Pulmonary artery endothelial cell (primary cell): ENCODE measurements at regions not wholly inside any gene's neighbourhood (a gene's known extent, or its start where the extent isn't known, plus 50 kb on each side); places are given as distances from the start of the nearest gene placed in this dataset.
A peak's percentile ranks its signal among the peaks of the same experiment; 100 is the strongest.
"Not testable (repeated sequence)": the region's sequence is repeated elsewhere in the genome, so short reads cannot be mapped to it uniquely, and the experiment has no call there.

Source experiments
- DNase-seq: peaks from one replicate; pipeline ENCODE4 v3.0.0-alpha.2; 2011; ENCODE audit warnings: low read depth, low spot score

DNA sequence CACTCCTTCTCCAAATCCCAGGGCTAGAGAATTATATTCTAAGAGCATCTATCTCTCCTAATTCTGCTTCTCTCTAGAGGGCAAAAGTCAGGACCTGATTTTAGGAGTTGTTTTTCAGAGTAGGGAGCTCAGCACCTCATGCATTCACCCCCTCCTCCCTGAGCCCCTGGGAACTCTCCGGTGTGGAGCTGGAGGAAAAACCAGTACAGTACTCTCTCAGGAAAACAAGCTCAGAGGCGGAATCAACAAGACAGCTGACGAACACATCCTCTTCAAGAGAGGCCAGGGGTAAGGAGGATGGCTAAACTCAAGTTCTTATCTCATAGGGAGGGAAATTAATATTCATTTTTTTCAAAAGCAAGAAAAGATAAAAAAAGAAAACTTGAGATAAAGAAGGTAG, 120.1 kb upstream of the CDYL start:
- DNase-seq: no peak

DNA sequence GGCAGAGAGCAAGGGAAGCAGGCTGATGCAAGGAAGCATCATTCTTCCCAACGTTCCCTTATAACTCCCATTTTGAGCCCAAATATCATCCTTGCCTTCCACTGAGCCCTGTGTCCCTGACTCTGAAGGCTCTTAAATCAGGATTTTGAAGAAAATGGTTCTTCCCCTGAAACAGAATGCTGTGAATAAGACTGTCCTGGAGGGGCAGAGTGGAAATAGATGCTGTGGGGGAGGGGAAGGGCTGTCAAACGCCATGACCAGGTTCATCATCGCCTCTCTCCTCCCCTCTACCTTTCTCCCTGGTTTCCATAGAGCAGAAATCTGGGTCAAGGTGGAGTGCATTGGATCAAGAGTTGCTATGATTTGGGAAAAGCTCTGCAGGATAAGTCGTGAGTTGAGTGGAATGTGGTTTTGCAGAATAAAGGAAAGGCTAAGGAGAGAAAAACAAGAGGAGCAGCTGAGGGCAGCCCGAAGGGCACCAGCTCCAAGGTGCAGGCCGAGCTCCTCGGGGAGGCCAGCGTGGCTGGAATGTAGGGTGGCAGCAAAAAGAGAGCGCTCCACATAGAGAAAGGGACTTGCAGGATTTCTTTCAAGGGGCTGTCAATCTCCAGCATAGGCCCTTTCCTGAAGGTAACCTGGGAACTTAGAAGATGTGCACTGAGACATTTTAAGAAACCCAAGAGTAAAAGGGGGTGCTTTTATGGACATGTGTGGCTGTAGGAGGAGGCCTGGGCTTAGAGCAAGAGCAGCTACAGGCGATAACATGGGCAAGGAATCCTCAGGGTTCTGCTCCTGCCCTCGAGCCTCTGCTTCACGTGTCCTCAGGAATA, 120.8 kb upstream of the CDYL start:
- no peak for DNase-seq

DNA sequence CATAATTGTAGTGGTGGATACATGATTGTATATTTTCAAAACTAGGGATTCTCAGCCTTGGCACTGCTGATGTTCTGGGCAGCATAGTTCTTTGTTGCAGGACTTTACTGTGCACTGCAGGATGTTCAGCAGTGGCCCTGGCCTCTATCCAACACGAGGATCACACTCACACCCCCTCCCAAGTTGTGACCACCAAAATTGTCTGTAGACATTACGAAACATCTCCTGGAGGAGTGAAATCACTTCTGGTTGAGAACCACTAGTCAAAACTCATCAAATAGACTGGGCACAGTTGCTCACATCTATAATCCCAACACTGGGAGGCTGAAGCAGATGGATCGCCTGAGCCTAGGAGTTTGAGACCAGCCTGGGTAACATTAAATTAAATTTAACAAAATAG, 123.1 kb upstream of the CDYL start:
- no peak for DNase-seq

DNA sequence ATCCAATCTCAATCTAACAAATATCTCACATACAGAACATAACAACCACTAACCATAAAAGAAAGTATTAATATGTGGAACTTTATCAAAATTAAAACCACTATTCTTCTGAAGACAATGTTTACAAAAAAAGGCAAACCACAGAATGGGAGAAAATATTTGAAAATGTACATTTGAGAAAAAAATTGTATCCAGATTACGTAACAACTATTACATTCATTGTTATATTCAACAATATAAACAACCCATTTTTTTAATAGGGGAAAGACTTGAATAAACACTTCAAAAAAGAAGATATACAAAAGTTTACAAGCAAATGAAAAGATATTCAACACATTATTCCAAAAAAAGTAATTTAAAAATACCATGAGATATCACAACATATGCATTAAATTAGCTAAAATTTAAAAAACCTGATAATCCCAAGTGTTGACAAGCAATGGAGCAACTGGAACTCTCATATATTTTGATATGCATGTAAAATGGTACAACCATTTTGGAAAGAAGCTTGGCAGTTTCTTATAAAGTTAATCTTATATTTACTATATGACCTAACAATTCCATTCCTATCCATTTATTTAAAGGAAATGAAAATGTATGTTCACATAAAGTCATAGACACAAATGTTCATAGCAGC, 124.3 kb upstream of the CDYL start:
- DNase-seq: no peak

DNA sequence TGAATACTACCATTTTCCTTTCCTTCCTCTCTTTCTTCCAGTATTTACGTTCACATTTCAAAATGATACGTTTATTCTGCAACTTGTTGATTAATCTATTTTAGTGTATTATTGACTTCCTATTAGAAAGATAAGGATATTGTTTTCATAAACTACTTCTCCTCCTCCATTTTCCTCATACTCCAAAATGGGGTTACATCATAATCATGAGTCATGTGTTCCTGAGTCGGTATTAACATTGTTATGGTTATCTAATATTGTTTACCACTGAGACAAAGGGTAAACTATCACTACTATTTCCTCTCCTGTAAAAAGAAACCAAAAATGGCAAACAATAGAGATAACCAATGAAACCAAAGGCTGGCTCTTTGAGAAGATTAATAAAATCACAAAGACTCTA, 126.5 kb upstream of the CDYL start:
- DNase-seq: peak; percentile 52

DNA sequence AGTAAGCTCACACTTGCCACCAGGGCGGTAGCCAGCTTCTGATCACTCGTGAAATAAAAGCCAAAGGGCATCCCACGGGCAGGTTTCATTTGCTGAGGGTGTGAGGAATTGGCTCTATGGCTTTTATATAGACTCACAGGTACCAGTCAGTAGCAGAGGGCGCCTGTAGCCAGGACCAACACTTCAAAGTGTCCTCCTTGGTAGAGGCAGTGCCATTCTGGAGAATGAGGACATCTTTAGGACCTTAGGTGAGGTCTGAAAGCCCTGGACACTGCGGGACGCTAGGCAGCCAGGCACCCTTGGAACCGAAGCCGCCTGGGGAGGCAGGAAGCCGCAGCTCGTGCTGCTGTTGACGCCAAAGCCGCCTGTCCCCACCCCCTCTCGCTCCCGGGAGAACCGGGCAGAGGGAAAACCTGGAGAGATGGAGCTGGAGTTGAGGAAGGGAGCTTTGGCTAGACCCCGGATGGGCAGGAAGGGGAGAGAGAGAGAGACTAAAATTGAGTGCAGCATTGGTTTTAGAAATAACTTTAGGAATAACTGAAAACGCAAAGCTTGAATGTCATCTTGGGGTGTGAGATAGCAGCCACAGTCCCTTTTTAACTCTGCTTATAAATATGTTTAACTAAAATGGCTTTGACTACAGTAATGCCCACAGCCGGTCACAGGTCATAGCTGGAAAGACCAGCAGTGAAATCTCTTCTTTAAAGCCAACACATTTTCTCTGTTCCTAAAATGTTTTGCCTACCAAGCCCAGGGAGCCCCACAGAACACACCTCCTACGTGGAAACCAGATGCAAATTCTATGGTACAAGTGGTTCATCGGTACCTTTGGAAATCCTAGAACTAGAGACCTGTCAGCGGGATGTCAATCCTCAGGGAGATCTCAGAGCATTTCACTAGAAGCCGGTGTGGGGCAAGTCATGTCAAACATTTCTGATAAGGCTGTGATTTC, 128.5 kb upstream of the CDYL start:
- DNase-seq: no peak

DNA sequence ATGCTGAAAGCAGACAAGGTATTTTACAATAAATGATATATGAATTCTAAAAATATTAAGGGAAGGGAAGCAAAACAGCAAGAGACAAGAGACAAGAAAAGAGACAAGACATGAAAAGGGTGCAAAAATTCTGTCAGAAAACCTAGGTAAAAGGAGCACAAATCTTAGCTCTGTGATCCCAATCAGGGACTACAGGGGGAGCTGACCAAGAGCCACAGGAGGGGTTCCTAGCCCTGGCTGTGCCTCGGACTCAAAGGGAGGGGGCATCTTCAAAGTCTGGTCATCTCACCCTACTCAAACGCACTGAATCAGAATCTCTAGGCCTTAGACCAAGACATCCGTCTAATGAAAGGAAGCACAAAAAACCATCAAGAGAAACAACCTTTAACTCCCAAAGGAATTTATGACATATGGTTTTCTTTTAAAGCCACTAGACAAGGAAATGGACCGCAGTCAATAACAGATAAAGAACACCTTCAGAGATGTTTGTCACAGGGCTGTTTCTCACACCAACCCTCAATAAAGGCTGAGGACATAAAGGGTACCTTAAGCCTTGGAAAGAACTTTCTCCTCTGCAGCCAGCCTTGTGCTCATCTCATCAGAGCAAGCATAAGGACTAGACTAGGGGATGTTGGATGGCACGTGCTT, 130.4 kb upstream of the CDYL start:
- no peak for DNase-seq

DNA sequence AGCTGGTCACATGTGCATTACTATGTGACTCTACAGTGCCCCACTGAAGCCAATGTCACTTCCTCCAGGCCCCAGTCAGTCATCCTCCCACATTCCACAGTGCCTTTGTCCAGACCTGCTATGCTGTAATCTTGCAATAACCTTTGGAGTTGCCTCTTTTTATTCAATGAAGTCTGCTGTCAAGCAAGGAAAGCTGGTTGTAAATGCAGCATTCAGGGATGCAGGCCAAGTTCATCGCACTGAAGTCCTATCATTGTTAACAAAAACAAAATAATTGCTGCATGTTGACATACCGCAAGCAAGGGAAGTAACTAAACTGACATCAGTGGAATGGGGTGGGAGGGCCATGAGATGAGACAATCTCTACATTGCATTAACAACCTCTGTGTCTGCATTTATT, 131.2 kb upstream of the CDYL start:
- DNase-seq: no peak

DNA sequence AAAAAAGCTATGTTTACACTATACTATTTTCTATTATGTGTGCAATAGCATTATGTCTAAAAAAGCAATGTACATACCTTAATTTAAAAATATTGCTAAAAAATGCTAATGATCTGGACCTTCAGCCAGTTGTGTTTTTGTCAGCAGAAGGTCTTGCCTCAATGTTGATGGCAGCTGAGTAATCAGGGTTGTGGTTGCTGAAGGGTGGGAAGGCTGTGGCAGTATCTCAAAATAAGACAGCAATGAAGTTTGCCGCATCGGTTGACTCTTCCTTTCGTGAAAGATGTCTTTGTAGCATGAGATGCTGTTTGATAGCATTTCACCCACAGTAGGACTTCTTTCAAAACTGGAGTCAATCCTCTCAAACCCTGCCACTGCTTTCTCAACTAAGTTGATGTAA, 134.7 kb upstream of the CDYL start:
- no peak for DNase-seq

DNA sequence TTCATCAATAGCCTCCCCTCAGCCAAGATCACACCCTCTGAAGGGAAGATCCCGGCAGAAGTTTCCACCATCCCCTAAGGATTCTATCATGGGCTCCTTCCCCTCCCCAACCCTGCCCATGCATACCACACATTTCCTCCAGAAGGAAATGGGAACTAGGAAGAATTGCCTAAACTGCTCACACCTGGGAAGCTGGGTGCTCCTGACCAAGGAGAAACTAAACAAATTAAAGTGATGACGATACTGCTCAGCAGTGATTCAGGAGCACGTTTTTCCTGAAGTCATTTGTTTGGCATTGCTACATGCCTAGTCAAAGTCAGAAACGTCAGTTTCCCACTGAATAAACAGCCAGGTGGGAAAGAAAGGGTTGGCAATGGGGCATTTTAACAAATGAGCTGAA, 136.1 kb upstream of the CDYL start:
- peak; percentile 46 for DNase-seq

DNA sequence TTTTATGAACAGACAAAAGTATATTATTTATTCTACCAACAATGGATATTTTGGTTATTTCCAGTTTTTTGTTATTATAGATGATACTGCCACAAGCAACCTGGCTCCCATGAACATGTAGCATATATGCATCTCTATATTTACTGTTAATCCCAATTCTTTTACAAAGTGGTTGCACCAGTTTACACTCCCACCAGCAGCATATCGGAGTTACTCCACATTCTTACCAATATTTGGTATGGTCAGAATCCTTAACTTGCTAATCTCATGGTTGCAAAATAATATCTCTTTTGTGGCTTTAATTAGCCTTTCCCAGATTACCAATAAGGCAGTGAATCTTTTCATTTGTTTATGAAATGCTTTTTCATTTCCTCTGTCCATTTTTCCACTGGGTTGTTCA, 137.6 kb upstream of the CDYL start:
- DNase-seq: no peak

DNA sequence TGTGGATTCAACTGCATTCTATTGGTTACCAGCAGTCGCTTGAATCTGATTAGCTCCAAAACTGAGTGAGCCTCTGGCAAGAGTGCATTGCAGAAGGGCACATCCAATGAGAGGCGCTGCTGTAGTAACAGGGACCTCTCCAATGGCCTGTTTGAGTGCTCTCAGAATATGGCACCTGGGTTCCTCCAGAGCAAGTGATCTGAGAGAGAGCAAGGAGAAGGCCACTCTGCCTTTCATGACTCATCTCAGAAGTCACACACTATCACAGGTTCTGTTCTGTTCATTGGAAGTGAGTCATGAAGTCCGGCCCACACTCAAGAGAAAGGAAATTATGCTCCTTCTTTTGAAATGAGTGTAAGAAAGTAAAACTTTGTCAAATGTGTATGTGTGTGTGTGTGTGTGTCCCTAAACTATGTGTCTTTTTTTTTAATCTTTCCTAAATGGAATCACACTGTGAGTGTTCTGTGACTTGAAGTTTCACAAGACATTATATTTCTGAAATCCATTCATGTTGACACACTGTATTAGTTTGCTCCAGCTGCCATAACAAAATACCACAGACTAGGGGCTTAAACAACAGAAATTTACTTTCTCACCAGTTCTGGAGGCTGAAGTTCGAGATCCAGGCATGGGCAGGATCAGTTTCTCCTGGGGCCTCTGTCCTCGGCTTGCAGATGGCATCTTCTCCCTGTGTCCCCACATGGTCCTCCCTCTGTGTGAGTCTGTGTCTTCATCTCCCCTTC, 138.3 kb upstream of the CDYL start:
- DNase-seq: peak; percentile 58

DNA sequence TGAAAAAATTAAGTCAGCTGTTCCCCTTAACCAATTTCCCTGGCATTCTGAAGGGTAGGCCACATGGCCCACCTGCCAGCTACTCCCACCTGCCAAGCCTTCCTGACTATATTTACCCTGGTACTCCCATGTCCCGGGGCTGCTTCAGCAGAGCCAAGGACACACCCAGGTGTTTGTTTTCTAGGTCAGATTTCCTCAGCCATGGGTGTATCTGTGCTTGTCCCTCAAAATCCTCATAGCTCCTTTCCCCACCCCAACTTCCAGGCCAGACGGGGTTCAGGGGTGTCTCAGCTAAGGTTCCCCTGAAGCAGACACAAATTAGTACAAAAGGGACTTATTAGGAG, 139.4 kb upstream of the CDYL start:
- no peak for DNase-seq

DNA sequence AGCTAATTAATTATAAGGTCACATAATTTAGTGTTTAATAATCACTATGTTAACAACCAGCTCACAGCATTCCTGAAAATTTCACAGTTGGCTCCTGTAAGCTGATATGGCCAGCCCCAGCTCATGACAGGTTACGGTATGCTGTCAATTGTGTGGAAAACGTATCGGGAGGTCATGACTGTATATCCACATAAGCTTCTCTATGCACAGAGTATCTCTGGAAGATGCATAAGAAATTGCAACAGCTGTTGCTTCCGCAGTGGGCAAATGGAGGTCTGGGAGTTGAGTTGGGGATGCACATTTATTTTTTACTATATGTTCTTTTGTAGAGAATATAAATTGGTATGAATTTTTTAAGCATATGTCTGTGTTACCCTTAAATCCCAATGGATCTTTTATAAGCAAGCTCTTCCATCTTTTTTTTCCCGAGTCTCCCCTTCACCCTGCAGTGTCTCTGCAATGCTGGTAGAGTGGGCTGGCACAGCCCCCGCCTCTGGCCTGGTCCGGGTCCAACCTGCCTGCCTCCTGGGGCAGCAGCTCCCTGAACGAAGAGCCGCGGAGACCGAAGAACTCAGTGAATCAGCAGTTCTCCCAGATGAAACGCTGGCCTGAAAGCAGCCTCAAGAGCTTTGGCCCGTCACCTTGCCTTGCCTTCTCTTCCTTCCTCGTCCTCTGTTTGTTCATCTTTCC, 139.9 kb upstream of the CDYL start:
- no peak for DNase-seq

DNA sequence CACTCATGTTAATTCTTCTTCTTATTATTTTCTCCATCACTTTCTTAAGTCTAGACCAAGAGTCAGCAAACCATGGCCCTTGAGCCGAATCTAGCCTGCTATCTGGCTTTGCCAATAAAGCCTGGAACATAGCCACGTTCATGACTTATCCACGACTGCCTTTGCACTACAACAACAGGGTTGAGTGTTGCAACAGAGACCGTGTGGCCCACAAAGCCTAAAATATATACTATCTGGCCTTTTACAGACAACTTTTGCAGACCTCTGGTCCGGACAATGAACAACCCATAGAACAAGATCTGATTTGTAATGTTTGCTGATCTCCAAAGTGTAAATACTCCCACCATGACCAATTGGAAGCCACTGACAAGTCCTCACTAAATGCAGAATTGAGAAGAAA, 140.5 kb upstream of the CDYL start:
- no peak for DNase-seq

DNA sequence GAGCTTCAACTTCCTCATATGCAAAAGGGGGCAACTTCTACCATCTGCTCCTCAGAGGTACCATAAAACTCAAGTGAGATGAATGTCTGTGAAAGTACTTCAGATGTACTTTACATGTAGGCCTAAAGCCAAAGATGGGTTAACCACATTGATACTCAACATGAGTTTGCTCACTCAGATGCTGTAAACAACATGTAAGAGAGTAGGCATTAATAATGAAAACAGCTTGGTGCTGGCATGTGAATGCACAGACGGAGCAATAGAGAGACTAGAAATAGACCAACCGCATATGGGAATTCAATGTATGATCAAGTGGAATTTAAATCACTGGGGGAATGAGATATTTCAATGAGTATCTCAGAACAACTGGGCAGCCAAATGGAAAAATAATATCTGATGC, 143.8 kb upstream of the CDYL start:
- no peak for DNase-seq

DNA sequence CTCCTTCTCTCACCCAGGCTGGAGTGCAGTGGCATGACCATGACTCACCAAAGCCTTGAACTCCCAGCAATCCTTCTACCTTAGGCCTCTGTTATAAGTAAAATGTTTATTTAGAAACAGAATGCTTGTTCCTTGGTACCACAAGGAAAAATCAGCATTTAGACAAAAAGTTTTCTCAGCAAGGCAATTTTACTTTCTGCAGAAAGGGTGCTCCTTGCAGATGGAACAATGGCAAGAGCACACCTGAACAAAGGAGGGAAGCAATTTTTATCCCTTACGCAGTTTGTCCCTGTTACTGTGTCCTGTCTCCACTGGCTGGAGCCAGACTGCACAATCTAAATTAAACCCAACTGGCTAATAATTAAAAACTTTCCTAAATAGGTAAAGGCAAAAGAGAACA, 146.4 kb upstream of the CDYL start:
- not testable (repeated sequence) for DNase-seq

DNA sequence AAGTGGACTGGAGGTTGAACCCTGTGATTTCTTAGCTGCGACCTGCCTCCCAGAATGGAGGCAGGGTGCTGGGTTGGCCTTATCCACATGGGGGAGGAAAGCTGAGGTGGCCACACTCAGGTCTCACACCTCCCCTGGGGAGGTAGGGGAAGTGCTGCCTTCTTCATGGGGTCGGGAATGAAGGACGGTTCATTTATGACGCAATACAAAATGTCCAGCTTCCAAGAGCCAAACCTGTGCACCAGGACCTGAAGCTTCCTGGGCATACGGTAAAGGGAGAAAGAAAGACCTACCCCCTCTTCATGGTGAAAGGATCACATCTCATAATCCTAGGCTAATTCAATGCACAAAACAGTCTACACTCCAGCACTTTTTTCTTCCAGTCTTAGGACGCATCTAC, 150.6 kb upstream of the CDYL start:
- DNase-seq: no peak

DNA sequence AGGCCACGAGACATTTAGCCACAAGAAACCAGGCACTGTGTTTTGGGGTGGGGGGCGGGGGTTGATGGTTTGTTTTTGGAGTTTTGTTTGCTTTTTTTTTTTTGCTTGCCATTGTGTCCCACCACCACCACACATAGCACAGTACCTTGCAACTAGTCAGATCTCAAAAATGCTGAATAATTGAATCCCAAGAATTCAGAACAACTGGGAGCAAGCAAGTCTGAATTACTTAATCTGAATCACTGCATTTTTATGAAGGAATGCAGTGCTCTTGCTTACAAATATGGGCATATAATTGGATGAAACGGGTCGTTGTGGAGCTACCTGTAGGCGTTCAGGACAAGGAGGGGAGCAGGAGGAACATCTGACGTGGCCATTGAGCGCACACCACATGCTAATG, 151.5 kb upstream of the CDYL start:
- DNase-seq: no peak
